IMR-90 (cell line): ENCODE measurements at regions not wholly inside any gene's neighbourhood (a gene's known extent, or its start where the extent isn't known, plus 50 kb on each side); places are given as distances from the start of the nearest gene placed in this dataset.

ENCODE experiments used
- ATAC-seq: fragments of 200-7000 bp; cut with Tn5 transposase; 2 replicates; pipeline ENCODE4 v1.9.1; 2020; ENCODE audit warnings: low read depth, mild to moderate bottlenecking, moderate library complexity
- BruUV-seq: library from RNA; stranded (reverse); fragments of 400-500 nt; replicated peaks from 2 replicates; lab custom pipeline; 2021; lab: Mats Ljungman, UMichigan
- CTCF ChIA-PET: fragments of 300-600 bp; formaldehyde crosslinking; extraction: SDS; loops from one replicate; lab custom pipeline; 2021; ENCODE audit warnings: antibody characterized with exemption; lab: Yijun Ruan, JAX
- POLR2A ChIA-PET: fragments of 300-600 bp; sonication (Branson Sonifier 250); formaldehyde crosslinking; loops from one replicate; lab custom pipeline; 2022; ENCODE audit warnings: antibody characterized with exemption; ENCODE audit not compliant: unreplicated experiment; lab: Charles Lee
- DNase-seq: peaks from one replicate; pipeline ENCODE4 v3.0.0; 2013
- H2AFZ ChIP-seq: replicated peaks from 2 replicates; pipeline ENCODE3; 2013; ENCODE audit warnings: low read length, mild to moderate bottlenecking; ENCODE audit not compliant: poor library complexity
- H2AK5ac ChIP-seq: 2 replicates; pipeline ENCODE4 v1.6.1; 2013; ENCODE audit warnings: low read depth, low read length, inconsistent platforms
- H2AK9ac ChIP-seq: replicated peaks from 2 replicates; pipeline ENCODE3; 2013; ENCODE audit warnings: mild to moderate bottlenecking, low read depth, low read length, moderate library complexity; ENCODE audit not compliant: poor library complexity
- H2BK120ac ChIP-seq: 2 replicates; pipeline ENCODE4 v1.6.1; 2013; ENCODE audit warnings: low read depth, low read length, inconsistent platforms
- H2BK15ac ChIP-seq: 3 replicates; pipeline ENCODE4 v1.6.1; 2013; ENCODE audit warnings: low read depth, low read length, inconsistent platforms
- H2BK20ac ChIP-seq: 2 replicates; pipeline ENCODE4 v1.6.1; 2013; ENCODE audit warnings: low read depth, mild to moderate bottlenecking, inconsistent platforms, low read length, moderate library complexity
- H2BK5ac ChIP-seq: 2 replicates; pipeline ENCODE4 v1.6.1; 2013; ENCODE audit warnings: mild to moderate bottlenecking, low read depth, low read length, inconsistent platforms; ENCODE audit not compliant: poor library complexity, severe bottlenecking
- H3K14ac ChIP-seq: replicated peaks from 2 replicates; pipeline ENCODE4 v1.6.1; 2013; ENCODE audit warnings: low read depth, low read length, inconsistent platforms
- H3K18ac ChIP-seq: 2 replicates; pipeline ENCODE4 v1.6.1; 2013; ENCODE audit warnings: low read depth, low read length, control low read depth
- H3K23ac ChIP-seq: 2 replicates; pipeline ENCODE4 v1.6.1; 2013; ENCODE audit warnings: low read depth, low read length, inconsistent platforms
- H3K27ac ChIP-seq: 2 replicates; pipeline ENCODE4 v1.5.1; 2013; ENCODE audit warnings: mild to moderate bottlenecking, control low read depth, low read length; ENCODE audit not compliant: insufficient read depth
- H3K27me3 ChIP-seq: 2 replicates; pipeline ENCODE4 v1.6.1; 2013; ENCODE audit warnings: low read length; ENCODE audit not compliant: control insufficient read depth, insufficient read depth
- H3K36me3 ChIP-seq: 2 replicates; pipeline ENCODE4 v1.6.1; 2013; ENCODE audit warnings: low read length, mixed read lengths; ENCODE audit not compliant: control insufficient read depth, insufficient read depth
- H3K4ac ChIP-seq: 2 replicates; pipeline ENCODE4 v1.6.1; 2013; ENCODE audit warnings: low read depth, low read length, inconsistent platforms
- H3K4me1 ChIP-seq: 2 replicates; pipeline ENCODE4 v1.6.1; 2013; ENCODE audit warnings: low read length, mixed read lengths; ENCODE audit not compliant: control insufficient read depth, insufficient read depth
- H3K4me2 ChIP-seq: 2 replicates; pipeline ENCODE4 v1.6.1; 2013; ENCODE audit warnings: low read depth, mild to moderate bottlenecking, control low read depth, low read length, moderate library complexity
- H3K4me3 ChIP-seq: 2 replicates; pipeline ENCODE4 v1.5.1; 2013; ENCODE audit warnings: low read depth, mild to moderate bottlenecking, control low read depth, low read length, moderate library complexity; ENCODE audit not compliant: insufficient read depth
- H3K56ac ChIP-seq: 2 replicates; pipeline ENCODE4 v1.6.1; 2013; ENCODE audit warnings: low read length, inconsistent platforms; ENCODE audit not compliant: insufficient read depth; ENCODE audit errors: extremely low read depth
- H3K79me1 ChIP-seq, 2 experiments: 2 replicates each; pipeline ENCODE4 v1.6.1; 2013; ENCODE audit warnings: low read length in 2 of 2, inconsistent platforms in 1 of 2, low read depth in 1 of 2
- H3K9ac ChIP-seq: 2 replicates; pipeline ENCODE4 v1.6.1; 2013; ENCODE audit warnings: low read depth, low read length, control low read depth
- H3K9me1 ChIP-seq: 2 replicates; pipeline ENCODE4 v1.6.1; 2013; ENCODE audit warnings: low read length, inconsistent platforms; ENCODE audit not compliant: insufficient read depth
- H3K9me3 ChIP-seq: 2 replicates; pipeline ENCODE4 v1.6.1; 2013; ENCODE audit warnings: low read length; ENCODE audit not compliant: control insufficient read depth, insufficient read depth
- H4K20me1 ChIP-seq: 2 replicates; pipeline ENCODE4 v1.6.1; 2013; ENCODE audit warnings: low read length, inconsistent platforms; ENCODE audit not compliant: insufficient read depth
- H4K5ac ChIP-seq: 2 replicates; pipeline ENCODE4 v1.6.1; 2013; ENCODE audit warnings: mild to moderate bottlenecking, low read depth, low read length, control low read depth
- H4K8ac ChIP-seq, 2 experiments: 2 replicates each; pipeline ENCODE4 v1.6.1; 2013; ENCODE audit warnings: low read depth in 2 of 2, low read length in 2 of 2, control low read depth in 1 of 2, inconsistent platforms in 1 of 2
- H4K91ac ChIP-seq: 2 replicates; pipeline ENCODE4 v1.6.1; 2013; ENCODE audit warnings: low read depth, low read length, inconsistent platforms; ENCODE audit not compliant: insufficient read depth
- BHLHE40 ChIP-seq: fragments of 150-350 bp; IDR thresholded peaks from 2 replicates; pipeline ENCODE4 v1.6.1; 2016; ENCODE audit warnings: mild to moderate bottlenecking, low read depth, low read length
- CEBPB ChIP-seq: IDR thresholded peaks from 2 replicates; pipeline ENCODE4 v1.6.1; 2012; ENCODE audit warnings: low read depth, low read length, improper control_type of control experiment
- CHD1 ChIP-seq: IDR thresholded peaks from 2 replicates; pipeline ENCODE4 v1.6.1; 2012; ENCODE audit warnings: low read depth, low read length, improper control_type of control experiment
- CTCF ChIP-seq: conservative IDR thresholded peaks from 2 replicates; pipeline ENCODE4 v1.5.1; 2012; ENCODE audit warnings: mild to moderate bottlenecking, low read depth, low read length, improper control_type of control experiment
- ELK1 ChIP-seq: fragments of 150-350 bp; IDR thresholded peaks from 2 replicates; pipeline ENCODE4 v1.6.1; 2016; ENCODE audit warnings: low read depth, mild to moderate bottlenecking, low read length, moderate library complexity, borderline replicate concordance
- FOS ChIP-seq: fragments of 150-350 bp; IDR thresholded peaks from 2 replicates; pipeline ENCODE4 v1.6.1; 2016; ENCODE audit warnings: low read depth, low read length
- MAFK ChIP-seq: IDR thresholded peaks from 2 replicates; pipeline ENCODE4 v1.6.1; 2012; ENCODE audit warnings: low read depth, low read length, improper control_type of control experiment
- MAZ ChIP-seq: IDR thresholded peaks from 2 replicates; pipeline ENCODE4 v1.6.1; 2012; ENCODE audit warnings: low read depth, mild to moderate bottlenecking, low read length, improper control_type of control experiment, moderate library complexity, borderline replicate concordance
- MXI1 ChIP-seq: IDR thresholded peaks from 2 replicates; pipeline ENCODE4 v1.6.1; 2012; ENCODE audit warnings: low read depth, mild to moderate bottlenecking, low read length, moderate library complexity, borderline replicate concordance
- NFE2L2 ChIP-seq: fragments of 150-350 bp; IDR thresholded peaks from 2 replicates; pipeline ENCODE4 v1.6.1; 2016; ENCODE audit warnings: low read depth, mild to moderate bottlenecking, low read length
- POLR2A ChIP-seq: IDR thresholded peaks from 2 replicates; pipeline ENCODE4 v1.6.1; 2012; ENCODE audit warnings: mild to moderate bottlenecking, low read depth, low read length
- RAD21 ChIP-seq: IDR thresholded peaks from 2 replicates; pipeline ENCODE4 v1.6.1; 2012; ENCODE audit warnings: low read length, improper control_type of control experiment
- RCOR1 ChIP-seq: IDR thresholded peaks from 2 replicates; pipeline ENCODE4 v1.6.1; 2012; ENCODE audit warnings: mild to moderate bottlenecking, low read length, improper control_type of control experiment; ENCODE audit not compliant: insufficient replicate concordance
- RFX5 ChIP-seq: IDR thresholded peaks from 2 replicates; pipeline ENCODE4 v1.8.0; 2012; ENCODE audit warnings: low read depth, mild to moderate bottlenecking, low read length, moderate library complexity
- SMC3 ChIP-seq: fragments of 150-350 bp; IDR thresholded peaks from 2 replicates; pipeline ENCODE4 v1.6.1; 2016; ENCODE audit warnings: low read depth, mild to moderate bottlenecking, antibody characterized with exemption, low read length, moderate library complexity
- USF2 ChIP-seq: fragments of 150-350 bp; IDR thresholded peaks from 2 replicates; pipeline ENCODE4 v1.6.1; 2017; ENCODE audit warnings: mild to moderate bottlenecking, antibody characterized with exemption, low read length, low read depth
- WGBS, 2 experiments: methylation state at CpG; one replicate each; pipeline versions ENCODE4 v1.1.5 to v1.1.7; 2013; ENCODE audit warnings: missing lambda C conversion rate in 2 of 2; ENCODE audit not compliant: insufficient read length in 1 of 2; ENCODE audit errors: extremely low coverage in 2 of 2; 5-methylcytosine and 5-hydroxymethylcytosine counted together
- dilution Hi-C: fragments of 300-500 bp; cut with HindIII; formaldehyde crosslinking; loops from one replicate; pipeline ENCODE4 v1.14.3; 2018; ENCODE audit warnings: low sequenced_read_pairs; ENCODE audit not compliant: unreplicated experiment
- in situ Hi-C: fragments of 300-500 bp; cut with MboI; formaldehyde crosslinking; loops from 3 replicates; pipeline ENCODE4 v1.14.3; 2019; ENCODE audit warnings: low sequenced_read_pairs, inconsistent platforms, mixed read lengths
- intact Hi-C: fragments of 100-400 bp; cut with micrococcal nuclease; formaldehyde crosslinking; loops from 2 replicates; pipeline ENCODE4 v1.10.0; 2022

GRCh38 chr5:147175516-147176097, 59.2 kb upstream of the STK32A start:
- H3K4me3 ChIP-seq, result no peak overlapping the region
- H3K4me2 ChIP-seq, result no peak overlapping the region
- H4K8ac ChIP-seq, result no peak overlapping the region
- H3K9me1 ChIP-seq, result no peaks in the 10 kb centered on the region
- no peaks in the 10 kb centered on the region for H3K79me1 ChIP-seq
- CTCF ChIA-PET, result no interaction called here
- H4K20me1 ChIP-seq, result no peaks in the 10 kb centered on the region
- H3K9me3 ChIP-seq, result no peaks in the 10 kb centered on the region
- intact Hi-C loops, result no loop called here
- H4K91ac ChIP-seq, result no peak overlapping the region
- H3K27ac ChIP-seq, result no peak overlapping the region
- BruUV-seq, result no TSS peak
- H3K36me3 ChIP-seq, result no peaks in the 10 kb centered on the region
- no peak overlapping the region for H4K5ac ChIP-seq
- no peak overlapping the region for H2BK20ac ChIP-seq
- no peak for TF ChIP-seq CEBPB
- TF ChIP-seq CHD1, result no peak
- no peak for TF ChIP-seq ELK1
- no peak for TF ChIP-seq MAZ
- TF ChIP-seq RAD21, result no peak
- TF ChIP-seq POLR2A, result no peak
- TF ChIP-seq USF2, result no peak
- TF ChIP-seq CTCF, result no peak
- no peak for TF ChIP-seq SMC3
- no peak for TF ChIP-seq RCOR1
- no peak for TF ChIP-seq BHLHE40
- no peak for TF ChIP-seq RFX5
- no peak for TF ChIP-seq MAFK
- no peak for TF ChIP-seq FOS
- TF ChIP-seq MXI1, result no peak
- no peak for TF ChIP-seq NFE2L2
- H3K4me1 ChIP-seq, result peaks cover 2% of the 10 kb centered on the region; the same call in 1 of the 2 replicates
- no peak overlapping the region for H3K9ac ChIP-seq
- no peak overlapping the region for H2AFZ ChIP-seq
- H2AK5ac ChIP-seq, result no peak overlapping the region
- dilution Hi-C loops, result no loop called here
- POLR2A ChIA-PET, result no interaction called here
- in situ Hi-C loops, result no loop called here
- H2BK120ac ChIP-seq, result no peak overlapping the region
- no peak overlapping the region for H3K14ac ChIP-seq
- H2BK5ac ChIP-seq, result no peak overlapping the region
- no peak overlapping the region for H3K18ac ChIP-seq
- no peak overlapping the region for H3K23ac ChIP-seq
- no peaks in the 10 kb centered on the region for H3K27me3 ChIP-seq
- ATAC-seq (no peak), DNase-seq (no peak)
- H2AK9ac ChIP-seq, result no peak overlapping the region
- no peak overlapping the region for H3K56ac ChIP-seq
- no CpG with 5 or more reads among the region's 2 CpGs for WGBS, 2 experiments
- no peak overlapping the region for H2BK15ac ChIP-seq
- H3K4ac ChIP-seq, result no peak overlapping the region
